GM04504 (cell line): ENCODE measurements at regions not wholly inside any gene's neighbourhood (a gene's known extent, or its start where the extent isn't known, plus 50 kb on each side); places are given as distances from the start of the nearest gene placed in this dataset.
"Not testable (repeated sequence)": the region's sequence is repeated elsewhere in the genome, so short reads cannot be mapped to it uniquely, and the experiment has no call there.

Experiments
- DNase-seq: peaks from one replicate; pipeline ENCODE4 v3.0.0-alpha.2; 2012; ENCODE audit warnings: low read depth

GRCh38 chr6:104506429-104506828 lies 353.3 kb downstream of the HACE1 start:
- DNase-seq = no peak

GRCh38 chr6:104505838-104506237 lies 353.9 kb downstream of the HACE1 start:
- no peak for DNase-seq

GRCh38 chr6:104500265-104500664 lies 359.5 kb downstream of the HACE1 start:
- no peak for DNase-seq

- DNase-seq = no peak
These were observed 373.7 kb downstream of the HACE1 start for GRCh38 chr6:104486035-104486434.

- DNase-seq = no peak
These were observed 375.1 kb downstream of the HACE1 start for GRCh38 chr6:104484626-104485025.

GRCh38 chr6:104484191-104484590 lies 375.5 kb downstream of the HACE1 start:
- DNase-seq = no peak

GRCh38 chr6:104483225-104483834 lies 376.4 kb downstream of the HACE1 start:
- no peak for DNase-seq

- DNase-seq = no peak
These were observed 382.1 kb downstream of the HACE1 start for GRCh38 chr6:104477569-104477968.

GRCh38 chr6:104473021-104473429 lies 386.7 kb downstream of the HACE1 start:
- no peak for DNase-seq

GRCh38 chr6:104472021-104472901 lies 387.5 kb downstream of the HACE1 start:
- DNase-seq = no peak

GRCh38 chr6:104466306-104466705 lies 393.4 kb downstream of the HACE1 start:
- DNase-seq = no peak

GRCh38 chr6:104462811-104463599 lies 396.7 kb downstream of the HACE1 start:
- no peak for DNase-seq

- DNase-seq = no peak
These were observed 398.8 kb downstream of the HACE1 start for GRCh38 chr6:104460738-104461483.

- DNase-seq = no peak
These were observed 400.2 kb downstream of the HACE1 start for GRCh38 chr6:104459543-104459942.

GRCh38 chr6:104449918-104450317 lies 409.8 kb downstream of the HACE1 start:
- no peak for DNase-seq

- not testable (repeated sequence) for DNase-seq
These were observed 413.3 kb downstream of the HACE1 start for GRCh38 chr6:104446101-104447080.

- no peak for DNase-seq
These were observed 425.2 kb downstream of the HACE1 start for GRCh38 chr6:104434519-104434918.

- DNase-seq = no peak
These were observed 428.6 kb downstream of the HACE1 start for GRCh38 chr6:104431096-104431495.

GRCh38 chr6:104428184-104428583 lies 431.5 kb downstream of the HACE1 start:
- no peak for DNase-seq

GRCh38 chr6:104423691-104424090 lies 436.0 kb downstream of the HACE1 start:
- no peak for DNase-seq

GRCh38 chr6:104421650-104422049 lies 438.1 kb downstream of the HACE1 start:
- no peak for DNase-seq
